ENCODE measurements at regions not wholly inside any gene's neighbourhood (a gene's known extent, or its start where the extent isn't known, plus 50 kb on each side); places are given as distances from the start of the nearest gene placed in this dataset.

DNA sequence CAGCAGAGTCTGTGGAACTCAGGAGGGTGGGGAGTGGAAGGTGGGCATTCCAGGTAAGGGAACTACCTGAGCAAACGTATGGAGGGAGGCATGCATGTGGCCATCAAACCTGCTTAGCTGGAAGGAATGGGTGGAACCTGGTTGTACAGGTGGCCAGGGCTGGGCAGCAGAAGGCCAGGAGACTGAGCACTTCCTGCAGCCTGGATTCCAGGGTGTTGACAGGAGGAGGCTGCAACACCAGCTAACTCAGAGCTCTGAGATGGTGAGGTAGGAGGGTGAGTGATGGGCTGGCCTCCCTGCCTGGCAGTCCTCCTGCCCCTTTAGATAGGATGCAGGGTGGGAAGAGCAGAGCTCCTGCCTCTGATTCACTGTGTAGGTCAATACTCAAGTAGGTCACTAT, 92.5 kb upstream of the CPEB4 start:
- DNase-seq (ENCODE audit: low read depth in 4 of 4, low spot score in 3 of 4), result no peak

DNA sequence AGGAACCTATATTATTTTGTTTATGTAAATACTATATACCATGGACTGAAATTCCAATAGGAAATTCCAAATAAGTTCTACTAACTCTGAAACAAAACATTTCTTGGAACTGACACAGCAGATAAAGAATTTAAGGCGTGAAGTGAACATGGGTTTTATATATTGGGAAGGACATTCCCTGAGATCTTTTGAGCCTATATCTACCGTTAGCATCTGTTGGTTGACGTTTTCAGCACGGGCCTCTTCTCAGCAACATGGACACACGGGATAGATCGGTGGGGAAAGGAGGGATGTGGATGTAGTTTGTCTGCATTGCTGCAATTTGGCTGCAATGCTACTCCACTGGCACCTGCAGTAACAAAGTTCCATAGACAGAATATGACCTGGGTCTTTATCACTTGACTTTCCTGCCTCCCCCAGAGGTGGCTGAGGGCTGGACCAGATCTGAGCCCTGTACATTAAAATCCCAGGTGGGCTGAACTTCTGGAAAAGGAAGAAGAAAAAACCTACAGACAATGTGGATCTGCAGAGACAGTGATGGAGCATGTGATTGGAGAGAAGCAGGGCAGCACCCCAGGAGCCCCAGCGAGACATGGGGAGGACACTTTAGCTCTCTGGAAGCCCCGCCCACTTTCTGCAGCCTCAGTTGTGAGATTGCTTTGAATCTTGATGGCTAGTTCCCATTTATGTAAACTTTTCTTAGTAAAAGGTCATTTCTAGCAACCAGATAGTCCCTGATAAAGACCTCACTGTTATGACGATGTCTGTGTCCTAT, 91.2 kb upstream of the CPEB4 start:
- no peak for DNase-seq (ENCODE audit: low read depth in 4 of 4, low spot score in 3 of 4)

DNA sequence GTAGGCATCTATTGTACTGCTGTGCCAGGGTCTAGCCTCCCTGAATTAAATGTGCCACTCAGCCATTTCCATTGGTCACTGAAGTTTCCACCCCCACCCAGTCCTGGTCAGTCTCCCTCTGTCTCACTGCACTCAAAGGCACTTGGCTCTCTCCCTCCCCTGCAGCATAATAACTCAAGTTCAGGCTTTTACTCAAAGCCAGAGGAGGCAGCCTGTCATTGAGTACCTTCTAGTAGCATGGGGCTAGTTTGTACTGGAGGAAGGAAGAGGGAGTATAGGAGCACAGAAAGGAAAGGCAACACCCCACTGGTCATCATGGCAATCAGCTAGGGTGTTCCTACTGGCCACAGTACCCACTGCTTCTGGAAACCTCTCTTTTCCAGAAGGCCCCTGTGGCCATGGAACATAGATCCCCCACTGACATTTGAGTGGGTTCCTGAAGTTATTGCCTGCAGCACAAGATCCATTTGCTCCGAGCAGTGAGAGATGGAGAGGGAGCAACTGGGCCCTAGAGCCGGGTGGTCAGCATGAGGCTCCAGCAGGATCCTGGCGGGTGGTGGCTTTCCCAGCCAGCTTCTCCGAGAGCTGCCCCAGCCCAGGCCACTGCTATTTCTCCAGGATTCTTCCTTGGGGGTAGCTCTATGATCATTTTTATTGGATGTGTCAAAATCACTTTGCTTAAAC, 89.9 kb upstream of the CPEB4 start:
- DNase-seq (ENCODE audit: low read depth in 4 of 4, low spot score in 3 of 4), result no peak

DNA sequence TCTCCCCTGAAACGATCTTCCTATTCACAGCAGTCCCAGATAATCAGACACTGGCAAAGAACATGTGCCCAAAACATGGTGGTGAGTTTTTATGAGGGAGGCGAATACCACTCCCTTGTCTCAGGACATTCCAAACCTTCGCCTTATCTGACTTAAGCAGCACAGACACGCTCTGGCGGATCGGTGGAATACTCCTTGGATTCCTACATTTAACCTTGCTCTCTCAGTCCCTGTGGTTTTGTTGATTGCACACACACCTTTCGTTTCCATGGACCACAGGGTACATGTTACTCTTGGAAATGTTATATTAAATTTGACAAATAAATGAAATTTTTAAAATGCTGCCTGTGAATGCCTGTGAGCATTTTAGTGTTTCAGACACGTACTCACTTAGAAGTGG, 87.8 kb upstream of the CPEB4 start:
- no peak for DNase-seq (ENCODE audit: low read depth in 4 of 4, low spot score in 3 of 4)

DNA sequence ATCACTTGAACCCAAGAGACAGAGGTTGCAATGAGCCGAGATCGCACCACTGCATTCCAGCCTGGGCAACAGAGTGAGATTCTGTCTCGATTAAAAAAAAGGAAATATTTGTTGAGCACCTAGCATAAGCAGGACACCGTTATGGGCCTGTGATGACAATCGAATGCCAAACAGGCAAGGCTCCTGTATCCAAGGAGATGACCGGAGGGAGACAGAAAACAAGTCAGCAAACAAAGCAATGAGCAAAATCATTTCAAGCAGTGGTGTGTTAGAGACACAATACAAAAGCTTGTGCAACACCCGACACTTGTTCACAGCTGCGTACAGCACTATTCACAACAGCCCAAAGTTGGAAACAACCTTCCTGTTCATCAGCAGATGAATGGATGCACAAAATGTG, 87.1 kb upstream of the CPEB4 start:
- no peak for DNase-seq (ENCODE audit: low read depth in 4 of 4, low spot score in 3 of 4)

DNA sequence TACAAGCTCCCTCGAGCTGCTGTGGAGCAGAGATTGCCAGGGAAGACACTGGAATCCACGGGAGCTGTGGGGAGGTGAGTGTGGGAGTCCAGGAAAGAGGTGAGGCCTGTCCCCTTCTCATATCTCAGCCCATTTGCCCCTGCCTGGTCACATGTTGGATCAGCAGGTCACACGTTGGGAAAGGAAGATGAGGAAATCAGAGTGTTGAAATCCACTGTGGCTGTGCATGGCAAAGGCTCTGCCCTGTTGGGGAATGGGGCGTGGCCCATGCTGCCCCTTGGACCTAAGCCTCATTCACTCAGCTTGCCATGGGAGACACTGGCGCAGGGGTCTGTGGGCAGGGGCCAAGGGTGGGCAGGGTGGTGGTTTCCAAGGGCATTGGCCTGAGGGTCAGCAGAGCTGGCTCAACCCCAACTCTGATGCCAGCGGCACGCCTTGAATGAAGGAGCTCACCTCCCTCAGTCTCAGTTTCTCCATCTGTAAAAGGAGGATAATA, 85.4 kb upstream of the CPEB4 start:
- no peak for DNase-seq (ENCODE audit: low read depth in 4 of 4, low spot score in 3 of 4)

DNA sequence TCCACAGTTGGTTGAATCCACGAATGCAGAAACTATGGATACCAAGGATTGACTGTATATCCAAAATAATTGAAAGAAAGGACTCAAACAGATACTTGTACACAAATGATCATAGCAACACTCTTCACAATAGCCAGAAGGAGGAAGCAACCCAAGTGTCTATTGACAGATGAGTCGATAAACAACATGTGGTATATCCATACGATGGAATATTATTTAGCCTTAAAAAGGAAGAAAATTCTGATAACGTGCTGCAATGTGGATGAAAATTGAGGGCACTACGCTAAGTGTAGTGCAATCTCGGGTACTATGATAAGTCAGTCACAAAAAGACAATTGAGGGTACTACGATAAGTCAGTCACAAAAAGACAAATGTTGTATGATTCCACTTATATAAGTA, 83.6 kb upstream of the CPEB4 start:
- no peak for DNase-seq (ENCODE audit: low read depth in 4 of 4, low spot score in 3 of 4)

DNA sequence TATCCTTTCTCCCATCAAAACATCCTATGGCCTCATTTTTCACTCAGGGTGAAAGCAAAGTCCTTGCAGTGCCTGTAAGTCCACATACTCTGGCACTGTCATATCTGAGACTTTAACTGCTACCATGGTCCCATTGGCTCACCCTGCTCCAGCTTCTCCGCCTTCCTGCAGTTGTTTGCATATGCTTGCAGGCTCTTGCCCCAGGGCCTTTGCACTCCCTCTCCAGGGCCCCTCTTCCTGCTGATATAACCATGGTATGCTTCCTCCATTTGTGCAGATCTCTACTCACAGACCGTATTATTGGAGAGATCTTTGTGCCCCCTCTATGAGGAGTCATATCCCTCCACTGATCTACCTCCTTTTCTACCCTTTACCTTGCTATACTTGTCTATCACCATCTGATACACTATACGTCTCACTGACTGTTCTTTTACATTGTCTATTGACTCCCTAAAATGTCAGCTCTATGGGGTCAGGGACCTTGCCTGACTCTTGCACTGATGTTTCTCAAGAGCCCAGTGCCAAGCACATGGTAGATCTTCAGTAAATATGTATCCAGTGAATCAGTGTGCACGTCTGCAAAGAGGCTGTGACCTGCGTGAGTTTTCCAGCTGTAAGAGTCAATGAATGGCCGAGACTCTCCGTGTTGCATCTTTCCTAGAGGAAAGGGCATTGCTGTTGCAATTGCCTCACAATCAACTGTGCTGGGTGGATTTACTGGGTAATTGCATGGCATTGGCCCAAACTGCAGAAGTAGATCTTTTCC, 81.7 kb upstream of the CPEB4 start:
- DNase-seq (ENCODE audit: low read depth in 4 of 4, low spot score in 3 of 4), result no peak

DNA sequence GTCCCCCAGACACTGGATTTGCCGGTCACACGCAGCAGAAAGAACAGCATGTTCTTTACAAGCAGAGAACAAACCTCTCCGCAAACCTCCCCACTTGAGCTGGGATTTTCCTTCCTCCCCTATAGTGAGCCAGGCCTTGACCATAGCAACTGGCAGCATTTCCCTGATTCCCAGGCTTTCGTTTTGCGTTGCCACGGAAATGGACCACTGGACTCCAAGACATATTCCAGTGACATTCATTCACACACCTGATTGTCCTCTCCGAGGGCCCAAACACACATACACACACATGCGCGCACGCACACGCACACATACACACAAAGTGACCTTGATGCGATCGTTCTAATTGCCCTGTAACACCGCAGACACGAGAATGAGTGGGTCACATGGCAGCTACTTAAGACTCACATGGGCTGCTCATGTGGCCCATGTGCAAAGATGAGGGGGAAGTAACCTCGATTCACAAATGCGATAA, 80.9 kb upstream of the CPEB4 start:
- no peak for DNase-seq (ENCODE audit: low read depth in 4 of 4, low spot score in 3 of 4)

DNA sequence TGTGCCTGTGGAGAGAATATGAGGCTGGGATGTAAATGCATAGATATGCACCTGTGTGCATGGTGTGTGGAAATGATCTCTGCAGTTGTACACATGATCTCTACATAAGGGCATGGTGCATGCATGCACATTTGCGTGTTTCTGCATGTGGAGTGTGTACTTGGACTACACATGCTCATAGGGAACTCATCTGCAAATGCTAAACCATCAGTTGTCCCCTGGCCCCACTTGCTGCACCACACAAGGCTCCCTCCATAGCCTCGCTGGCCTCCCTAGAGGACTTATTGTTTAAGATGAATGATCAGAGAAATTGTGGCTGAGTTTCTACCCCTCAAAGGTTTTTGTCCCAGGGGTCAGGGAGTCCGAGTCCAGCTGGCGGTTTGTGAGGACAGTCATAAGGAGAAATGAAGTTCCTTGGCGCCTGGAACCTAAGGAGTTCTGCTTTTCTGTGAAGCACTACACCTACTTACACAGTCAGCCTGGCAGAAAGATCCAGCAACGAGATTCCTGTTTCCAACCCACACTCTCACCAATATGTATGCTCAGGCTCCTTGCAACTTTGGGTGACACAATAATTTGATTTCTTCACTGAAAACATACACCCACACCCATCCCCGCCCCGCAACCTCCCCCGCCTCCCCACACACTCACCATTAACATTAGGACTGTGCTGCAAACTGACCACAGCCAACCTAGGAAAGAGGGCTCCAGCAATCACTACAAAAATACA, 79.9 kb upstream of the CPEB4 start:
- DNase-seq (ENCODE audit: low read depth in 4 of 4, low spot score in 3 of 4), result no peak

DNA sequence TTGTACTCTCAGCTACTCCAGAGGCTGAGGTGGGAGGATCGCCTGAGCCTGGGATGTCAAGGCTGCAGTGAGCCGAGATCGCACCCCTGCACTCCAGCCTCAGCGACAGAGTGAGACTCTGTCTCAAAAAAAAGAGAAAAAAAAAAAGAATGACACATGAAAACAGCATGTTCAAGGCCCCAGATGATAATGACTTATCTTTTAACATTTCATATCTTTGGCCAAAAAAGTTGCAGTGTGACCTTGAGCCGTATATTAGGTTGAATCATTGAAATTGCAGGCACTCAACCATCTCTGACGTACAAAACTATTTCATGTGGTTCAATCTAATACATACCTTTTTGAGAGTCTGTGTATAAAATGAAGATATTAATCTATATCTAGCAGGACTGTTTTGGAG, 79.1 kb upstream of the CPEB4 start:
- DNase-seq (ENCODE audit: low read depth in 4 of 4, low spot score in 3 of 4), result no peak

DNA sequence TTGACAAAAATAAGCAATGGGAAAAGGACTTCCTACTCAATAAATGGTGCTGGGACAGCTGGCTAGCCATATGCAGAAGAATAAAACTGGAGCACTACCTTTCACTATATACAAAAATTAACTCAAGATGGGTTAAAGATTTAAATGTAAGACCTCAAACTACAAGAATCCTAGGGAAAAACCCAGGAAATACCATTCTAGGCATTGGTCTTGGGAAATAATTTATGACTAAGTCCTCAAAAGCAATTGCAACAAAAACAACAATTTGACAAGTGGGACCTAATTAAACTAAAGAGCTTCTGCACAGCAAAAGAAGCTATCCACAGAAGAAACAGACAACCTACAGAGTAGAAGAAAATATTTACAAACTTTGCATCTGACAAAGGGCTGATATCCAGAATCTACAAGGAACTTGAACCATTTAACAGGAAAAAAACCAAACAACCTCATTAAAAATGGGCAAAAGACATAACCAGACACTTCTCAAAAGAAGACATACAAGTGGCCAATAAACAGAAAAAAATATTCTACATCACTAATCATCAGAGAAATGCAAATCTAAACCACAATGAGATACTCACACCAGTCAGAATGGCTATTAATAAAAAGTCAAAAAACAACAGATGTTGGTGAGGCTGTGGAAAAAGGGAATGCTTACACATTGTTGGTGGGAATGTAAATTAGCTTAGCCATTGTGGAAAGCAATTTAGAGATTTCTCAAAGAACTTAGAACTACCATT, 75.2 kb upstream of the CPEB4 start:
- DNase-seq (ENCODE audit: low read depth in 4 of 4, low spot score in 3 of 4), result no peak

DNA sequence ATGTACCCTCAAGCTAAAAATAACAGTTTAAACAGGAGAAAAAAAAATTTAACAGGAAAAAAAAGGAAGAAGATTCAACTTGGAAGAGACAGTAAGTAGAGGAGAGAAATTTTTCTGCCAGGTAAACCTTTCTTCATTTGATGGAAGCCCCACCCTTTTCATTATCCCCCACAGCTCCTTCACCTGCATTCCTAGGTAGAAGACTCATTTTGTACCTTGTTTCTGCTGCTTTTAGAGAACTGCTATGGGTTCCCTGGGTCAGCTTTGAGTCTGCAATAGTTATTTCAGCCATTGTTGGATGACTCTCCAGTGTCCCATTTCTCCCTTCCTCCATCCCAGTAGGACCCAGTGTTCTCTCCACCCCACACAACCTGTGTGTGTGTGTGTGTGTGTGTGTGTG, 74.1 kb upstream of the CPEB4 start:
- DNase-seq (ENCODE audit: low read depth in 4 of 4, low spot score in 3 of 4), result no peak

DNA sequence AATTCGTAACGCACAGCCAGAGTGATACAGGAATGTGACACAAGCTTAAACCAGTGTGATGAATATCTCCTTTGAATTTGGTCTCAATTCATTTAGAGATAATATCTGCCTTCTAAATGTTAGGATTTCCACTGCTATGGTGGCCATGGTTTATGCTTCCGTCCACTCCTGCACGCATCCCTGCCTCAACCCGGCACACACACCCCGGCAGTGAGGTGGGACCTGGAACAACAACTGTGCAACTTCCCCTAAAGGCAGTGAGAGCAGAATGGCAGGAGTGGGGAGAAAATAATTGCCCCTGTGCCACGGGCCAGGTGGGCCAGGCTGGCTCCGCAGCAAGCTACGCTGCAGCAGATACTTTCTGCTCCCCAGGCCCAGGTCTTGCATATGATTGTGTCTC, 72.6 kb upstream of the CPEB4 start:
- DNase-seq (ENCODE audit: low read depth in 4 of 4, low spot score in 3 of 4), result no peak

DNA sequence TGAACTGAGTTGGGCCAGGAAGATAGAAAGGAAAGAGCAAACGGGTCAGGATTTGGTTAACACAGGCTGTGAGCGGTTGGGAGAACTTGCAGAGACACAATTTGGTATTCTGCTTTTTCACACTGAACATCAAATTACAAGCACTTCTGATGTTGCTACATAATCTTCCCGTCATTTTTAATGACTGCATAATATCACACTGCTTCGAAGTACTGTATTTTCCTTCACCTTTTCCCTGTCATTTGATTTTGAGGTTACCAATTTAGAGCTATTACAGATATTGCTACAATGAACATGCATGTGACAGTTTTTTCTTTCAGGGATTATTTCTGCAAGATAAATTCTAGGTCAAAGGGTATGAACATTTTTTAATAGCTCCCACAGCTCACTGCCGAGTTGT, 71.4 kb upstream of the CPEB4 start:
- no peak for DNase-seq (ENCODE audit: low read depth in 4 of 4, low spot score in 3 of 4)

DNA sequence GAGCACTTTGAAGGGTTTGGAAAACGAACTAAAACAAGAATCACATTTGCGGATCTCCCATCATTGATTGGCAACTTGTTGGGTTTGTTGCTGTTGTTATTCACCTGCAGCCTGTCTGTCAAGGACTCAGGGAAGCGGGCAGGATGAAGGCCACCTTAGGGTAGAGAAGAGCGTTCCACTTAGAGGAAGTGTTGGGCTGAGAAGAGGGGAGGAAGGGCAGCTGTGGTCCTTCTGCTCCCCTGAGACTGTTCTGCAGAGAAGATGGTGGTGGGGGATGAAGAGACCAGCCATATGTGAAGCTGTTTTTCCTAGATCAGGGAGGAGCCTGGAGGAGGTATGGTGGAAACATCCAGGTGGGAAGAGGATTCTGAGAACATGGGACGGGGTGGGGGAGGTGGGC, 70.6 kb upstream of the CPEB4 start:
- no peak for DNase-seq (ENCODE audit: low read depth in 4 of 4, low spot score in 3 of 4)

DNA sequence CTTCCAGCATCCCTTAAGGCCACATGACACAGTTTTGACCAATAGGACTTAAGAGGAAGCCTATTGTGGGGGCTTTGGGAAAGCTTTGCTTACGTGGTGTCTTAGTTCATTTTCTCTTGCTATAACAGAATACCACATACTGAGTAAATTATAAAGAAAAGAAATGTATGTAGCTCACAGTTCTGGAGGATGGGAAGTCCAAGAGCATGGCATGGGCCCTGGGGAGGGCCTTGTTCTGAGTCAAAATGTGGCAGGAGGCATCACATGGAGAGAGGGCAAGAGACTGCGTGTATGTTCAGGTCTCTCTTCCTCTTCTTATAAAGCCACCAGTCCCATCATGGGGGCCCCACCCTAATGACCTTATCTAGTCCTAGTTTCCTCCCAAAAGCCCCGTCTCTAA, 68.6 kb upstream of the CPEB4 start:
- no peak for DNase-seq (ENCODE audit: low read depth in 4 of 4, low spot score in 3 of 4)

DNA sequence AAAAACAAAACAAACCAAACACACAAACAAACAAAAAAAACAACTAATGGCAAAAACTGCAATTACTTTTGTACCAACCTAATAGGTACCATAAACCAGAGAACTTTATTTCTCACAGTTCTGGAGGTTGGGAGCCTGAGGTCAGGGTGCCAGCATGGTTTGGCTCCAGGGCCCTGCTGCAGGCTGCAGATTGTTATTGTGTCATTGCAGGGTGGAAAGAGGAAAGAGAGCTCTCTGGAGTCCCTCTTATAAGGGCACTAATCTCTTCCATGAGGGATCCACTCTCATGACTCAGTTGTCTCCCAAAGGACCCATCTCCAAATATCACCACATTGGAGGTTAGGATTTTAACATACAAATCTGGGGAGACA, 64.9 kb upstream of the CPEB4 start:
- DNase-seq (ENCODE audit: low read depth in 4 of 4, low spot score in 3 of 4), result no peak

DNA sequence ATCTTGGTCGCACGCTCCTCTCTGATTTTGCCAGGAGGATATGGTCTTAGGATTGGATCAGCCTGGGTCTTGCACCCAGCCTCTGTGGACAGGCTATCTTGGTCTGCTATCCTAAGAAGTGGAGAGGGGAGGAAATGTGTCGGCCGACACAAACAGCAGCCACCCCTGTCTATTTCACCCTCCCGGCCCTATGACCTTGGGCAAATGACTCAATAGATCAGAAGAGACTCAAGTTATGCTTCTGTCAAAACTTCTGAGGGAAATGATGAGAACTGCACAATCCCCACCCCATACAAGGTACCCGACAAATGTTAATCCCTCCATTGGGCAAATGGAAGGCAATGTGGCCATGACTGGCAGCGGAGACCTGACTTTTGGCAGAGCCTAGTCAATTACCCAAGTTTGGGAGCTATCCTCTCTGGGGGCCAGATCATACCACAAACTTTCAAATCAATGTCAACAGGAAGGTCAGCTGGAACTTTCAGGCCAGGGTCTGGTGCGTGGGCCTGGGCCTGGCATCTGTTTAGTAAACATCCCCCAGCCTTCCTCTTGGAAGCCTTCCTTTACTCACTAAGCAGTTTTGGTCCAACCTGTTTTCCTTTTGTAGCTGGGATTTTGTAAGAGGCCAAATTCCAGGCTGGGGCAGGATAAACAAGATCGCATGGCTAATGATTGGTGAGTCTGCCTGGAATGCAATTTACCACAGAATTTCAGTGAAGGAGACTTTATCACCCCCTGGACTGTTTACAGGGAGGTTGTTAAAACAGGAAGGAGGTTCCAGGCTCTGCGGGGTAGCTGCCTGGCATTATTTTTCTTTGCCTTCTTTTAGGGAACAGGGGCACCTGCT, 64.2 kb upstream of the CPEB4 start:
- peak in 3 of 4 donors; percentile 53 to 74 (median 67) for DNase-seq (ENCODE audit: low read depth in 4 of 4, low spot score in 3 of 4)
